Vagina (tissue), 2 donors: ENCODE measurements at regions not wholly inside any gene's neighbourhood (a gene's known extent, or its start where the extent isn't known, plus 50 kb on each side); places are given as distances from the start of the nearest gene placed in this dataset.

Experiments
- DNase-seq, 2 donors: peaks; one replicate each; pipeline ENCODE4 v3.0.0-alpha.2; 2017; ENCODE audit errors: extremely low spot score in 2 of 2
- H3K27ac ChIP-seq: fragments of 200-600 bp; sonication (generic); one replicate; pipeline ENCODE4 v1.5.1; 2019
- H3K27me3 ChIP-seq: fragments of 200-600 bp; sonication (generic); one replicate; pipeline ENCODE4 v1.5.1; 2019
- H3K36me3 ChIP-seq, 2 donors: fragments of 200-600 bp; sonication (generic); one replicate each; pipeline ENCODE4 v1.5.1; 2017 to 2019
- H3K4me1 ChIP-seq: fragments of 200-600 bp; sonication (generic); one replicate; pipeline ENCODE4 v1.5.1; 2019
- H3K4me3 ChIP-seq, 2 donors: fragments of 200-600 bp; sonication (generic); 1 replicate in 1 of 2; 2 replicates in 1 of 2; pipeline ENCODE4 v1.5.1; 2016 to 2019
- H3K9me3 ChIP-seq: fragments of 200-600 bp; sonication (generic); one replicate; pipeline ENCODE4 v1.5.1; 2019
- POLR2A ChIP-seq, 2 donors: fragments of 450-650 bp; IDR thresholded peaks; one replicate each; pipeline ENCODE4 v1.6.1; 2017; ENCODE audit warnings: antibody characterized with exemption in 2 of 2, mild to moderate bottlenecking in 2 of 2, moderate library complexity in 2 of 2
- POLR2AphosphoS5 ChIP-seq, 2 donors: sonication (generic); formaldehyde crosslinking; IDR thresholded peaks; one replicate each; pipeline ENCODE4 v1.9.0; 2017; ENCODE audit warnings: antibody characterized with exemption in 2 of 2, mild to moderate bottlenecking in 2 of 2, low read depth in 1 of 2; ENCODE audit not compliant: insufficient read depth in 1 of 2
- intact Hi-C: fragments of 100-400 bp; cut with DNase I; formaldehyde crosslinking; loops from one replicate; pipeline ENCODE4 v1.15.1; 2023
- TF ChIP-seq, protein P1 (sequence below), 3 experiments: fragments of 450-650 bp in 2 of 3; fragments of 200-600 bp in 1 of 3; sonication (generic) in 1 of 3; IDR thresholded peaks; one replicate each; pipeline ENCODE4 v1.5.1; 2017 to 2019; ENCODE audit warnings: antibody characterized with exemption in 3 of 3, mild to moderate bottlenecking in 2 of 3, moderate library complexity in 2 of 3

DNA sequence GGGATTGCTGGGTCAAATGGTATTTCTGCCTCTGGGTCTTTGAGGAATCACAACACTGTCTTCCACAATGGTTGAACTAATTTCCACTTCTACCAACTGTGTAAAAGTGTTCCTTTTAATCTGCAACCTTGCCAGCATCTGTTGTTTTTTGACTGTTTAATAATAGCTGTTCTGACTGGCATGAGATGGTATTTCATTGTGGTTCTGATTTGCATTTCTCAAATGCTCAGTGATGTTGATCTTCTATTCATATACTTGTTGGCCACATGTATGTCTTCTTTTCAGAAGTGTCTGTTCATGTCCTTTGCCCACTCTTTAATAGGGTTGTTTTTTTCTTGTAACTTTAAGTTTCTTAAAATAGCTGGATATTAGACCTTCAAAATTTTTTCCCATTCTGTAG is 150.0 kb upstream of the FRMD6 start:
- TF ChIP-seq POLR2AphosphoS5 (IDR thresholded peaks at IDR 0.05; ENCODE audit: insufficient read depth in 1 of 2, low read depth in 1 of 2) (no peak), POLR2A (IDR thresholded peaks at IDR 0.05) (no peak)
- TF ChIP-seq, protein P1, sequence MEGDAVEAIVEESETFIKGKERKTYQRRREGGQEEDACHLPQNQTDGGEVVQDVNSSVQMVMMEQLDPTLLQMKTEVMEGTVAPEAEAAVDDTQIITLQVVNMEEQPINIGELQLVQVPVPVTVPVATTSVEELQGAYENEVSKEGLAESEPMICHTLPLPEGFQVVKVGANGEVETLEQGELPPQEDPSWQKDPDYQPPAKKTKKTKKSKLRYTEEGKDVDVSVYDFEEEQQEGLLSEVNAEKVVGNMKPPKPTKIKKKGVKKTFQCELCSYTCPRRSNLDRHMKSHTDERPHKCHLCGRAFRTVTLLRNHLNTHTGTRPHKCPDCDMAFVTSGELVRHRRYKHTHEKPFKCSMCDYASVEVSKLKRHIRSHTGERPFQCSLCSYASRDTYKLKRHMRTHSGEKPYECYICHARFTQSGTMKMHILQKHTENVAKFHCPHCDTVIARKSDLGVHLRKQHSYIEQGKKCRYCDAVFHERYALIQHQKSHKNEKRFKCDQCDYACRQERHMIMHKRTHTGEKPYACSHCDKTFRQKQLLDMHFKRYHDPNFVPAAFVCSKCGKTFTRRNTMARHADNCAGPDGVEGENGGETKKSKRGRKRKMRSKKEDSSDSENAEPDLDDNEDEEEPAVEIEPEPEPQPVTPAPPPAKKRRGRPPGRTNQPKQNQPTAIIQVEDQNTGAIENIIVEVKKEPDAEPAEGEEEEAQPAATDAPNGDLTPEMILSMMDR (IDR thresholded peaks at IDR 0.05) = no peak
- intact Hi-C loops = no loop called here
- DNase-seq = no peak
- Histone ChIP-seq H3K4me3 (no peak overlapping the region), H3K4me1 (peaks cover 11% of the 10 kb centered on the region), H3K36me3 (no peaks in the 10 kb centered on the region), H3K9me3 (no peaks in the 10 kb centered on the region), H3K27me3 (no peaks in the 10 kb centered on the region), H3K27ac (no peak overlapping the region)

DNA sequence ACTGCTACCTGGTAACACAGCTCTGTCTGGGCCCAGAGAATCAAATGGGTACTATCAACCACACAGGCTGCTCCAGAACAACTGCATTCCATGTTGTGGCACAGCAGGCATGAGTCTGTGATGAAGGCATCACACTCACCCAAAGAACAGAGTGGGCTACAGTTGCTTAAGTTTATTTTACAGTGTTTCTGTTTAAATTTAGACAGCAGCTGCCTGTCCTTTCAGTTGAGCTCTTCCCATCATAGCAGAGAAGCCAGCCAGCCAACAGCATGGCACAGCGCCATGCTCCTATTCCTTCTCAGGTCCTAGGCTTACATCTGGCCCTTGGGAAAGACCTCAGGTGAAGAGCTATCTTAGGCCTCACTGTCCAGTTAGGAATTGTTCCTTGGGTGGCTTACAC is 147.0 kb upstream of the FRMD6 start:
- intact Hi-C loops = no loop called here
- DNase-seq = no peak
- Histone ChIP-seq H3K4me3 (no peak overlapping the region), H3K27ac (no peak overlapping the region), H3K36me3 (no peaks in the 10 kb centered on the region), H3K4me1 (peaks cover 23% of the 10 kb centered on the region), H3K27me3 (no peaks in the 10 kb centered on the region), H3K9me3 (no peaks in the 10 kb centered on the region)
- TF ChIP-seq, protein P1 (IDR thresholded peaks at IDR 0.05) = no peak
- TF ChIP-seq POLR2AphosphoS5 (IDR thresholded peaks at IDR 0.05; ENCODE audit: insufficient read depth in 1 of 2, low read depth in 1 of 2) = no peak

DNA sequence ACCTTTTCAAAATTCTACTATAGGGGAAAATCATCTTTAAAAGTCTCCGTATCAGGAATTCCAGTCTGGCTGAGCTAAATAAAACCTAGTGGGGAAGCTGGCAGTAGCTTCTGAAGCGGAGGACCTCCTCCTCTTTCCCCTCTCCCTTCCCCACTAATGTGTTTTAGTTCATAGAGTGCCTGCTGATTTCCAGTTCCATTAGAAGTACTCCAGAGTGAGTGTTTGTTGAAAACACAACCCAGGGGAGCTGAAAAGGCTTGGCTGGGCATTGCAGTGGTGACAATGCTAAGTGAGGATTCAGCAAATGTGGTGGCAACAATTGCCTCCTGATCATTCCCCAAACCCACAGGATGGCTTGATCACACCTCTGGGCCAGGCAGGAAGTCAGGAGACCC is 144.2 kb upstream of the FRMD6 start:
- DNase-seq = no peak
- no peak for TF ChIP-seq POLR2A (IDR thresholded peaks at IDR 0.05)
- TF ChIP-seq, protein P1 (IDR thresholded peaks at IDR 0.05) = no peak
- TF ChIP-seq POLR2AphosphoS5 (IDR thresholded peaks at IDR 0.05; ENCODE audit: insufficient read depth in 1 of 2, low read depth in 1 of 2) = no peak
- Histone ChIP-seq H3K27me3 (no peaks in the 10 kb centered on the region), H3K36me3 (no peaks in the 10 kb centered on the region), H3K27ac (peak overlapping the region; percentile 70), H3K4me1 (peaks cover 23% of the 10 kb centered on the region), H3K9me3 (no peaks in the 10 kb centered on the region), H3K4me3 (no peak overlapping the region)
- intact Hi-C loops = no loop called here

DNA sequence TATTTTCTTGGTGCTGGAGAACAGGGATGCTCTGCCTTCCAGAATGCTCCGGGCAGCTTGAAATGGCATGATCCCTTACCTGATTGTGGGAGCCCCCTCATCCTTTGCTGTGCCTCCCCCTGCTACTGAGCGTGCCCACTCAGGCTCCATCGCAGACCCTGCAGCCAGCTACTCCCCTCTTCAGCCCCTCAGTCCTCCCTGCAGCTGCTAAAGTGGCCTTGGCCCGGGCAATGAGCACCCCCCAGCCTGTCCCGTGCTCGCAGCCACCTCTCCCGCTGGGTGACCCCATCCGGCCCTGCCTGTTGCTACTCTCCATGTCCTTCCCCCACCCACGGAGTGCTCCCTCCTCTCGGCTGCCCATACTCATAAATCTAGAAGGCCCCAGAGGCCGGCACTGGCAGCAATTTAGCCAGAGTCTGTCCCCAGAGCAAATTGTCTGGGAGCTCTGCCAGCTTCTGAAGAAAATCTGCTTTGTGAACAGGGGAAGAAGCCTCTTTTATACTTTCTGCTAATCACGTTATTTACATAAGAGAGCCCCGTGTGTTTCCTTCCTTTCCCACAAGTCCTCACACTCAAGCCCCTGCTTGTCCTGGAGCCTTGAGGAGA is 143.7 kb upstream of the FRMD6 start:
- TF ChIP-seq POLR2A (IDR thresholded peaks at IDR 0.05) (no peak), POLR2AphosphoS5 (IDR thresholded peaks at IDR 0.05; ENCODE audit: insufficient read depth in 1 of 2, low read depth in 1 of 2) (peak; percentile 46 to 53)
- TF ChIP-seq, protein P1 (IDR thresholded peaks at IDR 0.05) = no peak
- DNase-seq = no peak
- Histone ChIP-seq H3K27me3 (no peaks in the 10 kb centered on the region), H3K4me3 (no peak overlapping the region), H3K27ac (peak overlapping the region; percentile 70), H3K36me3 (no peaks in the 10 kb centered on the region), H3K4me1 (peaks cover 23% of the 10 kb centered on the region), H3K9me3 (no peaks in the 10 kb centered on the region)
- intact Hi-C loops = no loop called here

DNA sequence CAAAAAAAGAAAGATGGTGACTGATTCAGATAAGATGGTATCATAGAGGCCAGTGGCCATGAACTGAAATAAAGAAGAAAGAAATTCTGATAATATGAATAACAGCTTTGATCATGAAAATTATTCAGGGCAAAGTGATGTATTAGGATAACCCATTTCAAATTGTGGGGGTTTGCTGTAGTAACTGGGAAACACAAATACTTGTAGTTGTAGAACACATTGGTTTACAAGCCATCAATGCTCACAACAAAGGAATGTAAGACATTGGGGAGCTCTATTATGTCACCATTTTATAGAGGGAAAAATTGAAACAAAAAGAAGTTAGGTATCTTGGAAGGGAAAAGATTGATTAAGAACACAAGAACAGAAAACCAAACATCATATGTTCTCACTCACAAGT is 140.4 kb upstream of the FRMD6 start:
- Histone ChIP-seq H3K4me3 (no peak overlapping the region), H3K9me3 (no peaks in the 10 kb centered on the region), H3K4me1 (peaks cover 23% of the 10 kb centered on the region), H3K27me3 (no peaks in the 10 kb centered on the region), H3K36me3 (no peaks in the 10 kb centered on the region), H3K27ac (no peak overlapping the region)
- intact Hi-C loops = no loop called here
- TF ChIP-seq POLR2A (IDR thresholded peaks at IDR 0.05) = no peak
- TF ChIP-seq, protein P1 (IDR thresholded peaks at IDR 0.05) = no peak
- TF ChIP-seq POLR2AphosphoS5 (IDR thresholded peaks at IDR 0.05; ENCODE audit: insufficient read depth in 1 of 2, low read depth in 1 of 2) = no peak
- DNase-seq = no peak
